ENCODE measurements at regions not wholly inside any gene's neighbourhood (a gene's known extent, or its start where the extent isn't known, plus 50 kb on each side); places are given as distances from the start of the nearest gene placed in this dataset.

- DNase-seq (ENCODE audit: low read depth, low spot score): no peak
- Histone ChIP-seq H3K36me3 (ENCODE audit: insufficient read depth, insufficient read length, low read length) (no peaks in the 10 kb centered on the region), H3K4me1 (ENCODE audit: insufficient read depth, insufficient read length) (peaks cover 24% of the 10 kb centered on the region), H3K4me3 (ENCODE audit: insufficient read length, low read depth) (no peak overlapping the region), H3K9ac (ENCODE audit: insufficient read length, low read depth) (no peak overlapping the region), H3K9me3 (ENCODE audit: insufficient read depth, low read length) (peaks cover 13% of the 10 kb centered on the region), H3K27me3 (ENCODE audit: insufficient read depth, insufficient read length) (no peaks in the 10 kb centered on the region)
- TF ChIP-seq SUZ12 (IDR thresholded peaks at IDR 0.05; ENCODE audit: extremely low read depth, insufficient read depth, insufficient read length): no peak
- TF ChIP-seq ZNF274 (IDR thresholded peaks at IDR 0.05; ENCODE audit: low read depth, low read length): no peak
- no peak for TF ChIP-seq YY1 (IDR thresholded peaks at IDR 0.05; ENCODE audit: insufficient read depth, insufficient read length)
These were observed 100.6 kb upstream of the PRR23E start for GRCh38 chr3:127092368-127092767.

DNA sequence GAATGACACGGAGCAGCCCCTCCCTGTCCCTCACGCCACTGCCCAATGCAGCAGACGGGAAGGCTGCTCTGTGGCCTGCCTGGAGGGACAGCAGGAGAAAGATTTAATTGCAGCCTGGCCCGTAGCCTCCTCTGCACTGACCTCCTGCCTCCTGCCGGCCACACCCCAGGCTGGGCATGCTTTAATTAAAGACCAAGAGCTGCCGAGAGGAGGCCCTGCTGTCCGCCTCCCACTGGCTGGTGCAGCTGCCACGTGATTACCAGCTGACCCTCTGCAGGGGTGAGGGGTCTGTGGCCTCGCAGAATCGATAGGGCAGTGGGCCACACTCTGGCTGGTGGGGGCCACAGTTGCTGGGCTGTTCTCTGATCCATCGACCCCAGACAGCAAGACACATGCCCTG lies 100.2 kb upstream of the PRR23E start:
- H3K4me3 ChIP-seq (ENCODE audit: insufficient read length, low read depth): no peak overlapping the region
- H3K4me1 ChIP-seq (ENCODE audit: insufficient read depth, insufficient read length): peaks cover 22% of the 10 kb centered on the region
- H3K9me3 ChIP-seq (ENCODE audit: insufficient read depth, low read length): peaks cover 13% of the 10 kb centered on the region
- H3K36me3 ChIP-seq (ENCODE audit: insufficient read depth, insufficient read length, low read length): no peaks in the 10 kb centered on the region
- H3K9ac ChIP-seq (ENCODE audit: insufficient read length, low read depth): peak overlapping the region; percentile 1
- DNase-seq (ENCODE audit: low read depth, low spot score): no peak
- H3K27me3 ChIP-seq (ENCODE audit: insufficient read depth, insufficient read length): no peaks in the 10 kb centered on the region
- TF ChIP-seq ZNF274 (IDR thresholded peaks at IDR 0.05; ENCODE audit: low read depth, low read length) (no peak), YY1 (IDR thresholded peaks at IDR 0.05; ENCODE audit: insufficient read depth, insufficient read length) (no peak), SUZ12 (IDR thresholded peaks at IDR 0.05; ENCODE audit: extremely low read depth, insufficient read depth, insufficient read length) (no peak)

DNA sequence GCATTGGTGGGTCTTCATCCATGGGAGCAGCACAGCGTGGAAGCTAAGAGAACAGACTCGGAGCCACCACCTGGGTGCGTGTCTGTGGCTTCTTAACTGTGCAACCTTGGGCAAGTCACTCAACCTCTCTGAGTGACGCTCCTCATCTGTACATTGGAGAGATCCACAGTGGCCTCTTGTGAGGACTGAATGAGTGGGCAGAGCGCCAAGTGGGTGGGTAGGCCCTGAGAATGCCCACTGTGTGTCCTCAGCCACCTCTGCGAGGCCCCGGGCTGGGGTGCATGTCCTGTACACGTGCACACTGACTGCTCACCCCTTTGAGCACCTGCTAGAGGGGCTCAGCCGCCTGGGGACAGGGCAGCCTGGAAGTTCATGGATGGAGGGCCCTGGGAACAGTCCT lies 99.6 kb upstream of the PRR23E start:
- peaks cover 20% of the 10 kb centered on the region for H3K4me1 ChIP-seq (ENCODE audit: insufficient read depth, insufficient read length)
- no peak overlapping the region for H3K4me3 ChIP-seq (ENCODE audit: insufficient read length, low read depth)
- no peak for TF ChIP-seq SUZ12 (IDR thresholded peaks at IDR 0.05; ENCODE audit: extremely low read depth, insufficient read depth, insufficient read length)
- TF ChIP-seq ZNF274 (IDR thresholded peaks at IDR 0.05; ENCODE audit: low read depth, low read length): no peak
- no peak for TF ChIP-seq YY1 (IDR thresholded peaks at IDR 0.05; ENCODE audit: insufficient read depth, insufficient read length)
- H3K27me3 ChIP-seq (ENCODE audit: insufficient read depth, insufficient read length): no peaks in the 10 kb centered on the region
- no peak overlapping the region for H3K9ac ChIP-seq (ENCODE audit: insufficient read length, low read depth)
- no peak for DNase-seq (ENCODE audit: low read depth, low spot score)
- H3K9me3 ChIP-seq (ENCODE audit: insufficient read depth, low read length): peaks cover 13% of the 10 kb centered on the region
- H3K36me3 ChIP-seq (ENCODE audit: insufficient read depth, insufficient read length, low read length): no peaks in the 10 kb centered on the region

GRCh38 chr3:127095774-127096173 lies 97.2 kb upstream of the PRR23E start:
- TF ChIP-seq SUZ12 (IDR thresholded peaks at IDR 0.05; ENCODE audit: extremely low read depth, insufficient read depth, insufficient read length) (no peak), ZNF274 (IDR thresholded peaks at IDR 0.05; ENCODE audit: low read depth, low read length) (no peak), YY1 (IDR thresholded peaks at IDR 0.05; ENCODE audit: insufficient read depth, insufficient read length) (no peak)
- H3K4me3 ChIP-seq (ENCODE audit: insufficient read length, low read depth): no peak overlapping the region
- no peaks in the 10 kb centered on the region for H3K27me3 ChIP-seq (ENCODE audit: insufficient read depth, insufficient read length)
- peaks cover 5% of the 10 kb centered on the region for H3K4me1 ChIP-seq (ENCODE audit: insufficient read depth, insufficient read length)
- peaks cover 13% of the 10 kb centered on the region for H3K9me3 ChIP-seq (ENCODE audit: insufficient read depth, low read length)
- no peaks in the 10 kb centered on the region for H3K36me3 ChIP-seq (ENCODE audit: insufficient read depth, insufficient read length, low read length)
- H3K9ac ChIP-seq (ENCODE audit: insufficient read length, low read depth): no peak overlapping the region
- DNase-seq (ENCODE audit: low read depth, low spot score): no peak

DNA sequence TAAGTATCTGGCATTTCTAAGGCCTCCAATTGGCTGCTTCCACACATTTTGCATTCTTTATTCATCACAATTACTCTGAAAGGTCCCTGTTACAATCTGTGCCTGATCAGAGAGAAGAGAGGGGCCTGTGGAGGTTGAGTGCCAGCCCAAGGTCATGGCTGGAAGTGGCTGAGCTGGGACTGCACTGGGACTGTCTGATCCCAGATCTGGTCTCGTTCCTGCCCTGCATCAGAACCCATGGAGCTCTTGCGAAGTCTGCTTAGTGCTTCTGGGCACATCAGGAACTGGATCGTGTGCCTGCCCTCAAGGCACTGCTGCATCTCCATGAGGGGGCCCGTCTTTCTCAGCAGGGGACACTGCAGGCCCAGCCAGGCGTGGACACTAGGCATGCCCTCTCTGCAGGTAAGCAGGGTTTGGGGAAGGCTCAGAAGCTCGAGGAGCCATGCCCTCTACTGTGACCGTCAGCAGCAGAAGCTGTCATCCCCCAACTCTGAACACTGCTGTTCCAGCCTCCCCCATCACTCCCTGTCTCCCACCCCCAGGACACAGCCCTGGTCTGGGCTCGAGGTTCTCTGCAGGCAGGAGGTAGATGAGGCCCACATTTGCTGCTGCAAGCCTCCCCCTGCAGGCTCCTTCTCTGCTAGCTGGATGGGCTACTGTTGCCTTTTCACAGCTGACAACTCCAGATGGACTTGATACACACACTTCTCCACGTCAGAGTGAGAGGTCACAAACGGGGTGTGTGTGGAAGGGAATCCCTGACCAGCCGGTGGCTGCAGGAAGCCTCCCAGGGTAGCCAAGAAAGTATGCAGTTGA lies 96.5 kb upstream of the PRR23E start:
- H3K27me3 ChIP-seq (ENCODE audit: insufficient read depth, insufficient read length): no peaks in the 10 kb centered on the region
- H3K36me3 ChIP-seq (ENCODE audit: insufficient read depth, insufficient read length, low read length): no peaks in the 10 kb centered on the region
- no peak overlapping the region for H3K9ac ChIP-seq (ENCODE audit: insufficient read length, low read depth)
- peaks cover 5% of the 10 kb centered on the region for H3K4me1 ChIP-seq (ENCODE audit: insufficient read depth, insufficient read length)
- peaks cover 13% of the 10 kb centered on the region for H3K9me3 ChIP-seq (ENCODE audit: insufficient read depth, low read length)
- DNase-seq (ENCODE audit: low read depth, low spot score): no peak
- no peak overlapping the region for H3K4me3 ChIP-seq (ENCODE audit: insufficient read length, low read depth)
- TF ChIP-seq ZNF274 (IDR thresholded peaks at IDR 0.05; ENCODE audit: low read depth, low read length): no peak
- TF ChIP-seq SUZ12 (IDR thresholded peaks at IDR 0.05; ENCODE audit: extremely low read depth, insufficient read depth, insufficient read length): no peak
- no peak for TF ChIP-seq YY1 (IDR thresholded peaks at IDR 0.05; ENCODE audit: insufficient read depth, insufficient read length)

GRCh38 chr3:127097072-127097405 lies 95.9 kb upstream of the PRR23E start:
- no peaks in the 10 kb centered on the region for H3K27me3 ChIP-seq (ENCODE audit: insufficient read depth, insufficient read length)
- no peak overlapping the region for H3K9ac ChIP-seq (ENCODE audit: insufficient read length, low read depth)
- TF ChIP-seq ZNF274 (IDR thresholded peaks at IDR 0.05; ENCODE audit: low read depth, low read length) (no peak), YY1 (IDR thresholded peaks at IDR 0.05; ENCODE audit: insufficient read depth, insufficient read length) (no peak), SUZ12 (IDR thresholded peaks at IDR 0.05; ENCODE audit: extremely low read depth, insufficient read depth, insufficient read length) (no peak)
- H3K4me3 ChIP-seq (ENCODE audit: insufficient read length, low read depth): no peak overlapping the region
- no peak for DNase-seq (ENCODE audit: low read depth, low spot score)
- H3K9me3 ChIP-seq (ENCODE audit: insufficient read depth, low read length): peaks cover 13% of the 10 kb centered on the region
- H3K4me1 ChIP-seq (ENCODE audit: insufficient read depth, insufficient read length): peaks cover 5% of the 10 kb centered on the region
- no peaks in the 10 kb centered on the region for H3K36me3 ChIP-seq (ENCODE audit: insufficient read depth, insufficient read length, low read length)

GRCh38 chr3:127097481-127097880 lies 95.5 kb upstream of the PRR23E start:
- no peaks in the 10 kb centered on the region for H3K27me3 ChIP-seq (ENCODE audit: insufficient read depth, insufficient read length)
- H3K4me1 ChIP-seq (ENCODE audit: insufficient read depth, insufficient read length): peaks cover 5% of the 10 kb centered on the region
- H3K36me3 ChIP-seq (ENCODE audit: insufficient read depth, insufficient read length, low read length): no peaks in the 10 kb centered on the region
- H3K9me3 ChIP-seq (ENCODE audit: insufficient read depth, low read length): peaks cover 13% of the 10 kb centered on the region
- H3K4me3 ChIP-seq (ENCODE audit: insufficient read length, low read depth): no peak overlapping the region
- no peak for DNase-seq (ENCODE audit: low read depth, low spot score)
- no peak for TF ChIP-seq YY1 (IDR thresholded peaks at IDR 0.05; ENCODE audit: insufficient read depth, insufficient read length)
- TF ChIP-seq SUZ12 (IDR thresholded peaks at IDR 0.05; ENCODE audit: extremely low read depth, insufficient read depth, insufficient read length): no peak
- no peak for TF ChIP-seq ZNF274 (IDR thresholded peaks at IDR 0.05; ENCODE audit: low read depth, low read length)
- H3K9ac ChIP-seq (ENCODE audit: insufficient read length, low read depth): no peak overlapping the region

All from NT2/D1 (cell line).